ENCODE measurements at regions not wholly inside any gene's neighbourhood (a gene's known extent, or its start where the extent isn't known, plus 50 kb on each side); places are given as distances from the start of the nearest gene placed in this dataset.

- no peaks in the 10 kb centered on the region for H3K36me3 ChIP-seq (ENCODE audit: insufficient read depth, low read length)
- H3K27ac ChIP-seq (ENCODE audit: low read depth, low read length), result no peak overlapping the region
- H4K20me1 ChIP-seq (ENCODE audit: insufficient read depth, low read length), result no peaks in the 10 kb centered on the region
- Mint-ChIP-seq H3K4me1 (ENCODE audit: low read depth, unreplicated experiment) (no peaks in the 10 kb centered on the region), H3K27me3 (ENCODE audit: low read depth, unreplicated experiment) (no peaks in the 10 kb centered on the region), H3K27ac (ENCODE audit: unreplicated experiment) (no peak overlapping the region), H3K4me3 (ENCODE audit: unreplicated experiment) (no peak overlapping the region), H3K36me3 (ENCODE audit: low read depth, unreplicated experiment) (no peaks in the 10 kb centered on the region), H3K9me3 (ENCODE audit: unreplicated experiment) (no peaks in the 10 kb centered on the region)
- no peak for TF ChIP-seq CTCF (IDR thresholded peaks at IDR 0.05; ENCODE audit: insufficient read depth, low read depth, low read length)
- TF ChIP-seq EZH2 (IDR thresholded peaks at IDR 0.05; ENCODE audit: insufficient read depth, low read length), result no peak
- no peaks in the 10 kb centered on the region for H3K4me1 ChIP-seq (ENCODE audit: insufficient read depth, low read length)
- no peak overlapping the region for H3K9ac ChIP-seq (ENCODE audit: low read length)
- no peak overlapping the region for H2AFZ ChIP-seq (ENCODE audit: low read depth, low read length)
- H3K27me3 ChIP-seq (ENCODE audit: insufficient read depth, low read length), result no peaks in the 10 kb centered on the region
- DNase-seq (ENCODE audit: low read depth) (no peak), FAIRE-seq (no peak)
- H3K4me2 ChIP-seq (ENCODE audit: low read length), result no peak overlapping the region
- no peak overlapping the region for H3K4me3 ChIP-seq (ENCODE audit: insufficient read depth, low read depth, low read length)
- no peaks in the 10 kb centered on the region for H3K79me2 ChIP-seq (ENCODE audit: insufficient read depth, low read length)
- H3K9me3 ChIP-seq (ENCODE audit: insufficient read depth, low read depth, low read length), result no peaks in the 10 kb centered on the region
These were observed 1596.6 kb upstream of the CELF4 start for GRCh38 chr18:39162013-39162827.

DNA sequence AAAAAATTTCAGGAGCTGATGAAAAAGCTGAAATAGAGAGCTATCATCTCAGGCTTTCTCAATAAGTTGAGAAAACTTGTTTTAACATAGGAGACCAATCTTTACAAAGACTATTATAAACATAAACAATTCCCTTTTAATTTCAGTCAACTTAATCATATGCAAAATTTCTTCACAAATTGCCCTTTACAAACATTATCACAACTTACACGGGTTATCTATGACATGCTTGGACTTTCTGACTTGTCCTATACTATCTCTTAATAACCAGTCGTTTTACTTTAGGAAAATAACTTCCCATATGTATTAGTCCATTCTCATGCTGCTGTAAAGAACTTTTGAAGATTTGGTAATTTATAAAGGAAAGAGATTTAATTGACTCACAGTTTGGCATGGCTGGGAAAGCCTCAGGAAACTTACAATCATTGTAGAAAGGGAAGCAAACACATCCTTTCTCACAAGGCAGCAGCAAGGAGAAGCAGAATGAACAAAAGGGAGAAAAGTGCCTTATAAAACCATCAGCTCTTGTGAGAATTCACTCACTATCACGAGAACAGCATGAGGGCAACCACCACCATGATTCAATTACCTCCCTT is 1583.7 kb upstream of the CELF4 start:
- FAIRE-seq, result no peak

More for the DNA sequence above, 1583.7 kb upstream of the CELF4 start:
- Histone ChIP-seq H3K9ac (ENCODE audit: low read length) (no peak overlapping the region), H3K4me2 (ENCODE audit: low read length) (no peak overlapping the region), H3K4me1 (ENCODE audit: insufficient read depth, low read length) (no peaks in the 10 kb centered on the region), H3K36me3 (ENCODE audit: insufficient read depth, low read length) (no peaks in the 10 kb centered on the region), H2AFZ (ENCODE audit: low read depth, low read length) (no peak overlapping the region), H4K20me1 (ENCODE audit: insufficient read depth, low read length) (no peaks in the 10 kb centered on the region), H3K9me3 (ENCODE audit: insufficient read depth, low read depth, low read length) (no peaks in the 10 kb centered on the region), H3K27me3 (ENCODE audit: insufficient read depth, low read length) (no peaks in the 10 kb centered on the region), H3K4me3 (ENCODE audit: insufficient read depth, low read depth, low read length) (no peak overlapping the region), H3K79me2 (ENCODE audit: insufficient read depth, low read length) (no peaks in the 10 kb centered on the region), H3K27ac (ENCODE audit: low read depth, low read length) (no peak overlapping the region)
- Mint-ChIP-seq H3K36me3 (ENCODE audit: low read depth, unreplicated experiment) (no peaks in the 10 kb centered on the region), H3K27ac (ENCODE audit: unreplicated experiment) (no peak overlapping the region), H3K4me3 (ENCODE audit: unreplicated experiment) (no peak overlapping the region), H3K4me1 (ENCODE audit: low read depth, unreplicated experiment) (no peaks in the 10 kb centered on the region), H3K9me3 (ENCODE audit: unreplicated experiment) (peaks cover 13% of the 10 kb centered on the region), H3K27me3 (ENCODE audit: low read depth, unreplicated experiment) (no peaks in the 10 kb centered on the region)
- TF ChIP-seq CTCF (IDR thresholded peaks at IDR 0.05; ENCODE audit: insufficient read depth, low read depth, low read length), result no peak
- TF ChIP-seq EZH2 (IDR thresholded peaks at IDR 0.05; ENCODE audit: insufficient read depth, low read length), result no peak
- DNase-seq (ENCODE audit: low read depth), result no peak
